Astrocyte (in vitro differentiated cells and primary cell): ENCODE measurements at regions not wholly inside any gene's neighbourhood (a gene's known extent, or its start where the extent isn't known, plus 50 kb on each side); places are given as distances from the start of the nearest gene placed in this dataset.

Source experiments
- DNase-seq: peaks from one replicate; pipeline ENCODE4 v3.0.0-alpha.2; 2010; ENCODE audit warnings: low read depth
- FAIRE-seq: peaks from 2 replicates; lab custom pipeline; 2011; peaks lifted over from hg19 to GRCh38; lab: Jason Lieb, UNC
- H2AFZ ChIP-seq: 2 replicates; pipeline ENCODE4 v1.6.0; 2012; ENCODE audit warnings: low read depth, low read length, inconsistent platforms
- H3K27ac ChIP-seq: 2 replicates; pipeline ENCODE4 v1.5.1; 2011; ENCODE audit warnings: low read depth, low read length, inconsistent platforms
- H3K27me3 ChIP-seq: 2 replicates; pipeline ENCODE4 v1.6.0; 2011; ENCODE audit warnings: low read length, inconsistent platforms; ENCODE audit not compliant: insufficient read depth
- H3K36me3 ChIP-seq: 2 replicates; pipeline ENCODE4 v1.5.1; 2011; ENCODE audit warnings: low read length, inconsistent platforms; ENCODE audit not compliant: insufficient read depth
- H3K4me1 ChIP-seq: 2 replicates; pipeline ENCODE4 v1.5.1; 2011; ENCODE audit warnings: low read length, inconsistent platforms; ENCODE audit not compliant: insufficient read depth
- H3K4me2 ChIP-seq: 2 replicates; pipeline ENCODE4 v1.6.0; 2012; ENCODE audit warnings: low read length, inconsistent platforms
- H3K4me3 ChIP-seq: 2 replicates; pipeline ENCODE4 v1.5.1; 2011; ENCODE audit warnings: low read depth, mild to moderate bottlenecking, low read length, inconsistent platforms; ENCODE audit not compliant: insufficient read depth
- H3K79me2 ChIP-seq: 2 replicates; pipeline ENCODE4 v1.6.0; 2012; ENCODE audit warnings: mild to moderate bottlenecking, low read length, inconsistent platforms; ENCODE audit not compliant: insufficient read depth
- H3K9ac ChIP-seq: 2 replicates; pipeline ENCODE4 v1.6.0; 2012; ENCODE audit warnings: mild to moderate bottlenecking, low read length, inconsistent platforms
- H3K9me3 ChIP-seq: 2 replicates; pipeline ENCODE4 v1.5.1; 2012; ENCODE audit warnings: low read depth, mild to moderate bottlenecking, low read length, inconsistent platforms; ENCODE audit not compliant: insufficient read depth
- H4K20me1 ChIP-seq: 2 replicates; pipeline ENCODE4 v1.6.0; 2012; ENCODE audit warnings: low read length, inconsistent platforms; ENCODE audit not compliant: insufficient read depth
- H3K27ac Mint-ChIP-seq: one replicate; pipeline ENCODE4 v1.8.0; 2021; ENCODE audit warnings: mild to moderate bottlenecking, mixed read lengths; ENCODE audit not compliant: unreplicated experiment
- H3K27me3 Mint-ChIP-seq: one replicate; pipeline ENCODE4 v1.8.0; 2021; ENCODE audit warnings: low read depth, mixed read lengths; ENCODE audit not compliant: unreplicated experiment
- H3K36me3 Mint-ChIP-seq: one replicate; pipeline ENCODE4 v1.8.0; 2021; ENCODE audit warnings: low read depth, mixed read lengths; ENCODE audit not compliant: unreplicated experiment
- H3K4me1 Mint-ChIP-seq: one replicate; pipeline ENCODE4 v1.8.0; 2021; ENCODE audit warnings: low read depth, mixed read lengths; ENCODE audit not compliant: unreplicated experiment
- H3K4me3 Mint-ChIP-seq: one replicate; pipeline ENCODE4 v1.8.0; 2021; ENCODE audit warnings: mild to moderate bottlenecking, moderate library complexity, mixed read lengths; ENCODE audit not compliant: unreplicated experiment
- H3K9me3 Mint-ChIP-seq: one replicate; pipeline ENCODE4 v1.8.0; 2021; ENCODE audit warnings: mild to moderate bottlenecking, mixed read lengths; ENCODE audit not compliant: unreplicated experiment
- CTCF ChIP-seq: IDR thresholded peaks from 2 replicates; pipeline ENCODE4 v1.5.1; 2011; ENCODE audit warnings: low read depth, mild to moderate bottlenecking, inconsistent platforms, low read length, moderate library complexity; ENCODE audit not compliant: insufficient read depth
- EZH2 ChIP-seq: IDR thresholded peaks from 2 replicates; pipeline ENCODE4 v1.6.1; 2012; ENCODE audit warnings: mild to moderate bottlenecking, low read length, inconsistent platforms; ENCODE audit not compliant: insufficient read depth

GRCh38 chr14:82094829-82095345, 561.2 kb upstream of the SEL1L start:
- no peak for DNase-seq

DNA sequence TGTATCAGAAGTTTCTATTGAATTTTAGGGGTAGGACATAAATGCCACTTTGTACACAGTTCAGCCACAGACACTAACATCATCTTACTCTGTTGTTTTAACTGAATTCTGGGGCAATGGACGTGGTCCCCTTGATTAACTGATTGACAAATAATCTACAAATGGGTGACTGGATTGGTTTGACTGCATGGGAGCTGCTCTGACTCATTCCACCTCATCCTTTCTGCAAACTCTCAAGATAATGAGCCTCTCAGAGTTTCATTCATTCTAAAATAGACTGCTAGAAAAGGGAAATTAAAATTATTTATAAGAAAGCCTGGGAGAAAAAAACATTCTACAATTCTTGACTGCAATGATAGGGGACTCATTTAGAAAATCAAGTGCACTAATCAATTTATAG, 570.4 kb upstream of the SEL1L start:
- H3K27me3 ChIP-seq, result no peaks in the 10 kb centered on the region
- H3K79me2 ChIP-seq, result no peaks in the 10 kb centered on the region
- H3K4me1 Mint-ChIP-seq, result no peaks in the 10 kb centered on the region
- H3K9me3 Mint-ChIP-seq, result peaks cover 7% of the 10 kb centered on the region
- no peak overlapping the region for H3K4me3 Mint-ChIP-seq
- H3K36me3 ChIP-seq, result no peaks in the 10 kb centered on the region
- H3K4me1 ChIP-seq, result no peaks in the 10 kb centered on the region
- no peak overlapping the region for H3K27ac Mint-ChIP-seq
- H3K9ac ChIP-seq, result no peak overlapping the region
- FAIRE-seq (no peak), DNase-seq (no peak)
- no peak overlapping the region for H3K27ac ChIP-seq
- H3K4me2 ChIP-seq, result no peak overlapping the region
- no peaks in the 10 kb centered on the region for H3K27me3 Mint-ChIP-seq
- H2AFZ ChIP-seq, result no peak overlapping the region
- H3K36me3 Mint-ChIP-seq, result no peaks in the 10 kb centered on the region
- TF ChIP-seq CTCF (no peak), EZH2 (no peak)
- H4K20me1 ChIP-seq, result no peaks in the 10 kb centered on the region
- H3K9me3 ChIP-seq, result no peaks in the 10 kb centered on the region
- H3K4me3 ChIP-seq, result no peak overlapping the region

More at GRCh38 chr14:82094829-82095345, 561.2 kb upstream of the SEL1L start:
- no peaks in the 10 kb centered on the region for H3K36me3 Mint-ChIP-seq
- peaks cover 2% of the 10 kb centered on the region for H3K9me3 Mint-ChIP-seq
- no peak for FAIRE-seq
- no peak overlapping the region for H3K4me3 ChIP-seq
- no peak overlapping the region for H3K27ac ChIP-seq
- H3K9ac ChIP-seq, result no peak overlapping the region
- no peak overlapping the region for H2AFZ ChIP-seq
- H3K36me3 ChIP-seq, result no peaks in the 10 kb centered on the region
- no peaks in the 10 kb centered on the region for H3K4me1 Mint-ChIP-seq
- no peak for TF ChIP-seq EZH2
- TF ChIP-seq CTCF, result no peak
- H4K20me1 ChIP-seq, result no peaks in the 10 kb centered on the region
- no peaks in the 10 kb centered on the region for H3K9me3 ChIP-seq
- H3K4me2 ChIP-seq, result no peak overlapping the region
- no peaks in the 10 kb centered on the region for H3K27me3 ChIP-seq
- H3K4me3 Mint-ChIP-seq, result no peak overlapping the region
- H3K4me1 ChIP-seq, result no peaks in the 10 kb centered on the region
- no peaks in the 10 kb centered on the region for H3K27me3 Mint-ChIP-seq
- no peak overlapping the region for H3K27ac Mint-ChIP-seq
- H3K79me2 ChIP-seq, result no peaks in the 10 kb centered on the region

GRCh38 chr14:82112210-82112839, 578.7 kb upstream of the SEL1L start:
- Histone ChIP-seq H3K36me3 (no peaks in the 10 kb centered on the region), H2AFZ (no peak overlapping the region), H3K27me3 (no peaks in the 10 kb centered on the region), H3K4me2 (no peak overlapping the region), H3K9me3 (no peaks in the 10 kb centered on the region), H3K79me2 (no peaks in the 10 kb centered on the region), H3K9ac (no peak overlapping the region), H3K4me3 (no peak overlapping the region), H3K4me1 (no peaks in the 10 kb centered on the region), H3K27ac (no peak overlapping the region), H4K20me1 (no peaks in the 10 kb centered on the region)
- H3K36me3 Mint-ChIP-seq, result no peaks in the 10 kb centered on the region
- peaks cover 7% of the 10 kb centered on the region for H3K9me3 Mint-ChIP-seq
- DNase-seq (no peak), FAIRE-seq (no peak)
- H3K27me3 Mint-ChIP-seq, result no peaks in the 10 kb centered on the region
- TF ChIP-seq EZH2, result no peak
- TF ChIP-seq CTCF, result no peak
- H3K27ac Mint-ChIP-seq, result no peak overlapping the region
- H3K4me1 Mint-ChIP-seq, result no peaks in the 10 kb centered on the region
- H3K4me3 Mint-ChIP-seq, result no peak overlapping the region
